ENCODE measurements at regions not wholly inside any gene's neighbourhood (a gene's known extent, or its start where the extent isn't known, plus 50 kb on each side); places are given as distances from the start of the nearest gene placed in this dataset.

- ChIA-PET CTCF (no interaction called here), POLR2A (no interaction called here)
- H3K9ac ChIP-seq (replicated peaks; ENCODE audit: extremely low read depth, insufficient read depth, low read length): no peak overlapping the region
- intact Hi-C loops (cut with micrococcal nuclease) (no loop called here), dilution Hi-C loops (cut with MboI; ENCODE audit: extremely low pct_ligation_motif_present, low sequenced_read_pairs) (no loop called here)
- no peaks in the 10 kb centered on the region for H4K20me1 ChIP-seq (replicated peaks; ENCODE audit: control insufficient read depth, extremely low read depth, insufficient read depth, low read length)
- no peaks in the 10 kb centered on the region for H3K79me2 ChIP-seq (ENCODE audit: control insufficient read depth, insufficient read depth, low read length)
- H3K9me1 ChIP-seq (replicated peaks; ENCODE audit: control insufficient read depth, extremely low read depth, insufficient read depth, low read length): no peaks in the 10 kb centered on the region
- H2AFZ ChIP-seq (ENCODE audit: low read depth, low read length): no peak overlapping the region
- no TSS peak for BruUV-seq (replicated peaks)
- TF ChIP-seq FOS (IDR thresholded peaks at IDR 0.05; ENCODE audit: borderline replicate concordance, insufficient read depth, low read length): no peak
- no peak for TF ChIP-seq MAX (IDR thresholded peaks at IDR 0.05; ENCODE audit: insufficient read depth, insufficient read length)
- TF ChIP-seq POLR2AphosphoS5 (IDR thresholded peaks at IDR 0.05; ENCODE audit: insufficient read depth, low read depth, low read length): no peak
- TF ChIP-seq MYC (IDR thresholded peaks at IDR 0.05; ENCODE audit: low read depth, low read length): no peak
- no peak for TF ChIP-seq JUN (IDR thresholded peaks at IDR 0.05; ENCODE audit: borderline replicate concordance, insufficient read depth, insufficient read length, low read depth)
- TF ChIP-seq EZH2 (IDR thresholded peaks at IDR 0.05; ENCODE audit: borderline replicate concordance, low read depth, low read length, severe bottlenecking): no peak
- no peak for TF ChIP-seq POLR2A (IDR thresholded peaks at IDR 0.05; ENCODE audit: low read depth, low read length)
- no peak for TF ChIP-seq GATA2 (IDR thresholded peaks at IDR 0.05; ENCODE audit: insufficient read depth, insufficient read length, low read depth, low read length)
- TF ChIP-seq CTCF (IDR thresholded peaks at IDR 0.05; ENCODE audit: extremely low read depth in 1 of 2, insufficient read depth in 1 of 2, low read depth in 1 of 2, low read length in 2 of 2): no peak
- no peaks in the 10 kb centered on the region for H3K36me3 ChIP-seq (ENCODE audit: control insufficient read depth in 2 of 2, extremely low read depth in 1 of 2, insufficient read depth in 2 of 2, low read length in 2 of 2)
- DNase-seq (ENCODE audit: low read depth, low spot score) (no peak), FAIRE-seq (no peak)
- H3K4me2 ChIP-seq (ENCODE audit: insufficient read depth, low read length): no peak overlapping the region
- H3K4me3 ChIP-seq (replicated peaks in 1 of 3; ENCODE audit: insufficient read depth in 1 of 3, low read depth in 1 of 3, low read length in 3 of 3): no peak overlapping the region
- no peaks in the 10 kb centered on the region for H3K4me1 ChIP-seq (ENCODE audit: control insufficient read depth, extremely low read depth, insufficient read depth, low read length)
- no peak overlapping the region for H3K27ac ChIP-seq (ENCODE audit: insufficient read depth, low read depth, low read length)
- H3K27me3 ChIP-seq (ENCODE audit: control insufficient read depth in 2 of 2, insufficient read depth in 2 of 2, low read length in 2 of 2): no peaks in the 10 kb centered on the region
- no peaks in the 10 kb centered on the region for H3K9me3 ChIP-seq (replicated peaks; ENCODE audit: control insufficient read depth, insufficient read depth, low read length)
These were observed 53.7 kb upstream of the SP4 start for GRCh38 chr7:21374134-21374533.

Data from endothelial cell of umbilical vein (primary cell).